HG03095 (cell line): ENCODE measurements at regions not wholly inside any gene's neighbourhood (a gene's known extent, or its start where the extent isn't known, plus 50 kb on each side); places are given as distances from the start of the nearest gene placed in this dataset.

ENCODE experiments used
- ATAC-seq: cut with Tn5 transposase; IDR thresholded peaks from one replicate; pipeline ENCODE4 v1.9.1; 2021; ENCODE audit warnings: moderate library complexity; ENCODE audit not compliant: unreplicated experiment

- ATAC-seq: no peak
Measured at GRCh38 chr3:6125520-6125919, 735.4 kb upstream of the GRM7 start.

GRCh38 chr3:6132684-6133432 is 728.1 kb upstream of the GRM7 start:
- no peak for ATAC-seq

- ATAC-seq: no peak
Measured at GRCh38 chr3:6142707-6143106, 718.2 kb upstream of the GRM7 start.

- ATAC-seq: no peak
Measured at GRCh38 chr3:6147883-6148282, 713.0 kb upstream of the GRM7 start.

GRCh38 chr3:6155650-6156338 is 705.1 kb upstream of the GRM7 start:
- no peak for ATAC-seq

GRCh38 chr3:6165951-6166350 is 695.0 kb upstream of the GRM7 start:
- ATAC-seq: no peak

GRCh38 chr3:6168256-6168655 is 692.7 kb upstream of the GRM7 start:
- no peak for ATAC-seq

GRCh38 chr3:6172871-6173642 is 687.9 kb upstream of the GRM7 start:
- no peak for ATAC-seq

GRCh38 chr3:6177417-6177816 is 683.5 kb upstream of the GRM7 start:
- ATAC-seq: no peak

- ATAC-seq: no peak
Measured at GRCh38 chr3:6179761-6180160, 681.2 kb upstream of the GRM7 start.

- no peak for ATAC-seq
Measured at GRCh38 chr3:6180171-6180570, 680.7 kb upstream of the GRM7 start.

GRCh38 chr3:6182476-6182875 is 678.4 kb upstream of the GRM7 start:
- ATAC-seq: no peak

- ATAC-seq: no peak
Measured at GRCh38 chr3:6182909-6183308, 678.0 kb upstream of the GRM7 start.

GRCh38 chr3:6189384-6189783 is 671.5 kb upstream of the GRM7 start:
- no peak for ATAC-seq

GRCh38 chr3:6204891-6205290 is 656.0 kb upstream of the GRM7 start:
- ATAC-seq: no peak

GRCh38 chr3:6216135-6217026 is 644.5 kb upstream of the GRM7 start:
- no peak for ATAC-seq

- no peak for ATAC-seq
Measured at GRCh38 chr3:6220447-6220846, 640.5 kb upstream of the GRM7 start.

- ATAC-seq: no peak
Measured at GRCh38 chr3:6222069-6222468, 638.8 kb upstream of the GRM7 start.

- no peak for ATAC-seq
Measured at GRCh38 chr3:6223572-6223971, 637.3 kb upstream of the GRM7 start.

GRCh38 chr3:6228958-6229683 is 631.8 kb upstream of the GRM7 start:
- ATAC-seq: no peak
